ENCODE measurements at regions not wholly inside any gene's neighbourhood (a gene's known extent, or its start where the extent isn't known, plus 50 kb on each side); places are given as distances from the start of the nearest gene placed in this dataset.
A peak's percentile ranks its signal among the peaks of the same experiment; 100 is the strongest.

DNA sequence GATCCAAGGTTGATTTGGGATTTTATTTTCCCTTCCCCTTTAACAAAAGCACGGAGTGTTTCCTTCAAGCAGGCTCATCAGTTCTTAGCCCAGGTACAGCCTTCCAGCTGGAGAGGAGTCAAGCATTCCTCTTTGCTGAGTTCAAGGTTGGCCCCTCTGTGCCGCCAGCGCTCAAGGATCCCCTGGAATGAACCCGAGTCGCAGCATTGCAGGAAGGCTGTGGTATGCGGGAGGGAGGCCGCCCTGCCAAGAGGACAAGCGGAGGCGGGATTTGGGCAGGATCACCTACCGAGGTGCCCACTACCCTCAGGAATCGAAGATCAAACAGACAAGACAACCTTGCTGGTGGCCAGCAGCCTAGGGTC is 53.9 kb upstream of the NCOR2 start:
- H3K4me2 ChIP-seq: no peak overlapping the region

DNA sequence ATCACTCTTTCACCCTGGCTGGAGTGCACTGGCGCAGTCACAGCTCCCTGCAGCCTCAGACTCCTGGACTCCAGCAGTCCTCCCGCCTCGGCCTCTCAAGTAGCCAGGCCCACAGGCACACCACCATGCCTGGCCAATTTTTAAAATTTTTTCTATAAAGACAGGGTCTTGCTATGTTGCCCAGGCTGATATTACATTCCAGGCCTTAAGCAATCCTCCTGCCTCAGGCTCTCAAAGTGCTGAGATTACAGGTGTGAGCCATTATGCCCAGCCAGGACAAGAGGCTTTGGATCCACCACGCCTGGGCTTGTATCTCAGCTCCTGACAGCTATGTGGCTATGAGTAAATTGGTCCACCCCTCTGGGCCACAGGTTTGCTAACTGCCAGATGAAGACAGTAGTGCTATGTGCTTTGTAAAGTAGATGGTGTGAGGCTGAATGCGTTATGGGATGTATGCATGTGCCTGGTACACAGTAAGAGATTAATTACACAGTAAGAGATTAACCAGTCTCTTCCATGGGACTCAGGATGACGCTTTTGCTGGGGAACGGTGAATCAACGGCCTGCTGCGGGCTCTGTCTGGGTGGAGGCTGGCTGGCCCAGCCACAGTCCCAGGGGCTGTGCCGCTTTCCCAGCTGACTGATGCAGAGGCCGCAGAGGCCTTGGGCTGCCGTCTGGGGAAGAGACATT is 53.3 kb upstream of the NCOR2 start:
- Histone ChIP-seq H3K4me2 (no peak overlapping the region), H3K4me1 (replicated peaks; ENCODE audit: insufficient read depth) (peaks cover 42% of the 10 kb centered on the region), H3K79me2 (ENCODE audit: low read depth) (no peaks in the 10 kb centered on the region), H3K9me3 (ENCODE audit: insufficient read depth, low read depth) (no peaks in the 10 kb centered on the region), H2AFZ (no peak overlapping the region), H3K27me3 (ENCODE audit: insufficient read depth, low read depth) (no peaks in the 10 kb centered on the region), H4K20me1 (ENCODE audit: insufficient read depth) (no peaks in the 10 kb centered on the region), H3F3A (ENCODE audit: insufficient read depth, low read depth) (peaks cover 26% of the 10 kb centered on the region; the same call in 1 of the 2 replicates), H3K4me3 (no peak overlapping the region), H3K27ac (no peak overlapping the region), H3K36me3 (ENCODE audit: low read depth) (no peaks in the 10 kb centered on the region), H3K9me2 (ENCODE audit: insufficient read depth) (no peaks in the 10 kb centered on the region)
- DNase-seq: no peak
- CTCF ChIA-PET: no interaction called here
- TF ChIP-seq, protein P1, sequence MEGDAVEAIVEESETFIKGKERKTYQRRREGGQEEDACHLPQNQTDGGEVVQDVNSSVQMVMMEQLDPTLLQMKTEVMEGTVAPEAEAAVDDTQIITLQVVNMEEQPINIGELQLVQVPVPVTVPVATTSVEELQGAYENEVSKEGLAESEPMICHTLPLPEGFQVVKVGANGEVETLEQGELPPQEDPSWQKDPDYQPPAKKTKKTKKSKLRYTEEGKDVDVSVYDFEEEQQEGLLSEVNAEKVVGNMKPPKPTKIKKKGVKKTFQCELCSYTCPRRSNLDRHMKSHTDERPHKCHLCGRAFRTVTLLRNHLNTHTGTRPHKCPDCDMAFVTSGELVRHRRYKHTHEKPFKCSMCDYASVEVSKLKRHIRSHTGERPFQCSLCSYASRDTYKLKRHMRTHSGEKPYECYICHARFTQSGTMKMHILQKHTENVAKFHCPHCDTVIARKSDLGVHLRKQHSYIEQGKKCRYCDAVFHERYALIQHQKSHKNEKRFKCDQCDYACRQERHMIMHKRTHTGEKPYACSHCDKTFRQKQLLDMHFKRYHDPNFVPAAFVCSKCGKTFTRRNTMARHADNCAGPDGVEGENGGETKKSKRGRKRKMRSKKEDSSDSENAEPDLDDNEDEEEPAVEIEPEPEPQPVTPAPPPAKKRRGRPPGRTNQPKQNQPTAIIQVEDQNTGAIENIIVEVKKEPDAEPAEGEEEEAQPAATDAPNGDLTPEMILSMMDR (conservative IDR thresholded peaks at IDR 0.05): no peak
- no peak for TF ChIP-seq EZH2 (IDR thresholded peaks at IDR 0.05; ENCODE audit: low read depth)
- intact Hi-C loops (cut with micrococcal nuclease; ENCODE audit: unreplicated experiment): no loop called here
- POLR2A ChIA-PET (ENCODE audit: unreplicated experiment): no interaction called here
- no TSS peak for BruUV-seq (replicated peaks)

More for the DNA sequence above, 53.9 kb upstream of the NCOR2 start:
- Histone ChIP-seq H3K4me3 (no peak overlapping the region), H3K9me2 (ENCODE audit: insufficient read depth) (no peaks in the 10 kb centered on the region), H3K27ac (no peak overlapping the region), H4K20me1 (ENCODE audit: insufficient read depth) (no peaks in the 10 kb centered on the region), H3K27me3 (ENCODE audit: insufficient read depth, low read depth) (no peaks in the 10 kb centered on the region), H3K9me3 (ENCODE audit: insufficient read depth, low read depth) (no peaks in the 10 kb centered on the region), H3K36me3 (ENCODE audit: low read depth) (no peaks in the 10 kb centered on the region), H3K4me1 (replicated peaks; ENCODE audit: insufficient read depth) (peaks cover 46% of the 10 kb centered on the region), H2AFZ (no peak overlapping the region), H3K79me2 (ENCODE audit: low read depth) (no peaks in the 10 kb centered on the region), H3F3A (ENCODE audit: insufficient read depth, low read depth) (peaks cover 29% of the 10 kb centered on the region; the same call in 1 of the 2 replicates)
- ChIA-PET CTCF (no interaction called here), POLR2A (ENCODE audit: unreplicated experiment) (no interaction called here)
- intact Hi-C loops (cut with micrococcal nuclease; ENCODE audit: unreplicated experiment): no loop called here
- DNase-seq: no peak
- TF ChIP-seq, protein P1 (conservative IDR thresholded peaks at IDR 0.05): no peak
- TF ChIP-seq EZH2 (IDR thresholded peaks at IDR 0.05; ENCODE audit: low read depth): no peak
- BruUV-seq (replicated peaks): no TSS peak

DNA sequence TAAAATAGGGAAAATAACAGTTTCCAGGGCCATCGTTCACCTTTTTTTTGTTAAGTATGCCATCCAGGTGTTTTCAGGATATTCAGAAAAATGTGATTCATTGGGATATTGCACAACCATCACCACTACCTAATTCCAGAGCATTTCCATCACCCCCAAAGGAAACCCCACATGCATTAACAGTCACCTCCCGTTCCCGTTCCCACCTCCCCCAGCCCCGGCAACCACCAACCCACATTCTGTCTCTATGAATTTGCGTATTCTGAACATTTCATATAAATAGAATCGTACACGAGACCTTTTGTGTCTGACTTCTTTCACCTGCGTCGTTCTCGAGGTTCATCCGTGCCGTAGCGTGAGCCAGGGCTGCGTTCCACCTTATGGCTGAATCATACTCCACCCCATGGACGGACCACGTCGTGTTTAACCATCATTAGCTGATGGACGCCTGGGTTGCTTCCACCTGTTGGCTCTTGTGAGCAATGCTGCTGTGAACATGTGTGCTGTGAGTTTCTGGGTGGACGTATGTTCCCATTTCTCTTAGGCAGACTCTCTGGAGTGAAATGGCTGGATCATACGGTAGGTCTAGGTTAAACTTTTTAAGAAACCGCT is 51.0 kb upstream of the NCOR2 start:
- BruUV-seq (replicated peaks): no TSS peak
- Histone ChIP-seq H3K36me3 (ENCODE audit: low read depth) (no peaks in the 10 kb centered on the region), H3K4me3 (no peak overlapping the region), H3K9me3 (ENCODE audit: insufficient read depth, low read depth) (no peaks in the 10 kb centered on the region; the same call in 1 of the 2 replicates), H3K27me3 (ENCODE audit: insufficient read depth, low read depth) (no peaks in the 10 kb centered on the region), H3K27ac (no peak overlapping the region), H3K79me2 (ENCODE audit: low read depth) (no peaks in the 10 kb centered on the region), H3K4me2 (peak overlapping the region; percentile 34; the same call in 1 of the 2 replicates), H3K4me1 (replicated peaks; ENCODE audit: insufficient read depth) (peaks cover 23% of the 10 kb centered on the region), H3K9me2 (ENCODE audit: insufficient read depth) (no peaks in the 10 kb centered on the region), H2AFZ (no peak overlapping the region), H4K20me1 (ENCODE audit: insufficient read depth) (no peaks in the 10 kb centered on the region), H3F3A (ENCODE audit: insufficient read depth, low read depth) (peaks cover 12% of the 10 kb centered on the region; the same call in 1 of the 2 replicates)
- TF ChIP-seq, protein P1 (conservative IDR thresholded peaks at IDR 0.05): no peak
- TF ChIP-seq EZH2 (IDR thresholded peaks at IDR 0.05; ENCODE audit: low read depth): no peak
- ChIA-PET CTCF (no interaction called here), POLR2A (ENCODE audit: unreplicated experiment) (no interaction called here)
- DNase-seq: no peak
- intact Hi-C loops (cut with micrococcal nuclease; ENCODE audit: unreplicated experiment): no loop called here
